GM12878 (cell line): ENCODE measurements at regions not wholly inside any gene's neighbourhood (a gene's known extent, or its start where the extent isn't known, plus 50 kb on each side); places are given as distances from the start of the nearest gene placed in this dataset.
A peak's percentile ranks its signal among the peaks of the same experiment; 100 is the strongest.

Source experiments
- ATAC-seq: fragments of 200-7000 bp; cut with Tn5 transposase; 3 replicates; pipeline ENCODE4 v1.9.1; 2020; ENCODE audit warnings: mild to moderate bottlenecking, moderate library complexity
- BruUV-seq: library from RNA; stranded (reverse); fragments of 400-500 nt; replicated peaks from 2 replicates; lab custom pipeline; 2021; lab: Mats Ljungman, UMichigan
- CTCF ChIA-PET: fragments of 300-600 bp; sonication (Branson Sonifier 250); formaldehyde crosslinking; extraction: SDS; loops from one replicate; lab custom pipeline; 2021; ENCODE audit warnings: inconsistent platforms; lab: Yijun Ruan, JAX
- POLR2A ChIA-PET: fragments of 350-600 bp; formaldehyde crosslinking; extraction: SDS; loops from one replicate; lab custom pipeline; 2021; ENCODE audit warnings: inconsistent platforms; lab: Charles Lee
- RAD21 ChIA-PET: fragments of 300-600 bp; sonication (Branson Sonifier 250); formaldehyde crosslinking; loops from one replicate; lab custom pipeline; 2023; ENCODE audit warnings: antibody characterized with exemption; ENCODE audit not compliant: unreplicated experiment; lab: Charles Lee
- SMC1A ChIA-PET: fragments of 300-600 bp; sonication (Branson Sonifier 250); formaldehyde crosslinking; loops from one replicate; lab custom pipeline; 2023; ENCODE audit not compliant: unreplicated experiment, uncharacterized antibody; lab: Charles Lee
- DNase-seq: peaks from one replicate; pipeline ENCODE4 v3.0.0-alpha.2; 2011; ENCODE audit warnings: low read depth, low spot score
- FAIRE-seq: peaks from 3 replicates; lab custom pipeline; 2011; peaks lifted over from hg19 to GRCh38; lab: Jason Lieb, UNC
- H2AFZ ChIP-seq: 2 replicates; pipeline ENCODE4 v1.6.0; 2011; ENCODE audit warnings: low read depth, low read length, control low read depth; ENCODE audit not compliant: control insufficient read depth
- H3K27ac ChIP-seq: 2 replicates; pipeline ENCODE4 v1.5.1; 2011; ENCODE audit warnings: control low read depth; ENCODE audit not compliant: control insufficient read depth, insufficient read depth
- H3K27me3 ChIP-seq, 2 experiments: replicated peaks in 1 of 2; 2 replicates each; pipeline versions ENCODE4 v1.6.0 to v1.6.1; 2011; ENCODE audit warnings: low read length in 1 of 2; ENCODE audit not compliant: control insufficient read depth in 2 of 2, insufficient read depth in 2 of 2
- H3K36me3 ChIP-seq, 2 experiments: 2 replicates each; pipeline ENCODE4 v1.5.1; 2011; ENCODE audit warnings: low read length in 1 of 2; ENCODE audit not compliant: control insufficient read depth in 2 of 2, insufficient read depth in 2 of 2
- H3K4me1 ChIP-seq: 2 replicates; pipeline ENCODE4 v1.6.1; 2011; ENCODE audit warnings: mild to moderate bottlenecking, low read length, moderate library complexity, mixed read lengths; ENCODE audit not compliant: control insufficient read depth, insufficient read depth
- H3K4me2 ChIP-seq: 2 replicates; pipeline ENCODE4 v1.6.0; 2011; ENCODE audit warnings: control low read depth; ENCODE audit not compliant: control insufficient read depth, insufficient read depth
- H3K4me3 ChIP-seq: fragments of 200-600 bp; sonication (generic); 2 replicates; pipeline ENCODE4 v1.5.1; 2016
- H3K79me2 ChIP-seq: 2 replicates; pipeline ENCODE4 v1.6.0; 2011; ENCODE audit warnings: low read length; ENCODE audit not compliant: control insufficient read depth, insufficient read depth
- H3K9ac ChIP-seq: 2 replicates; pipeline ENCODE4 v1.8.0; 2011; ENCODE audit warnings: low read length, control low read depth, mixed read lengths; ENCODE audit not compliant: control insufficient read depth, insufficient read depth
- H3K9me3 ChIP-seq: replicated peaks from 3 replicates; pipeline ENCODE4 v1.5.1; 2011; ENCODE audit warnings: mild to moderate bottlenecking, low read length; ENCODE audit not compliant: control insufficient read depth, insufficient read depth
- H4K20me1 ChIP-seq: 2 replicates; pipeline ENCODE4 v1.6.0; 2011; ENCODE audit not compliant: control insufficient read depth, insufficient read depth
- BCL3 ChIP-seq: IDR thresholded peaks from 2 replicates; pipeline ENCODE4 v1.6.1; 2011; ENCODE audit warnings: borderline replicate concordance, low read depth, mild to moderate bottlenecking, moderate library complexity, low read length; ENCODE audit not compliant: insufficient read depth, poor library complexity, severe bottlenecking
- BMI1 ChIP-seq: fragments of 450-650 bp; IDR thresholded peaks from 2 replicates; pipeline ENCODE4 v1.6.1; 2016; ENCODE audit warnings: mild to moderate bottlenecking, moderate library complexity, borderline replicate concordance
- BRCA1 ChIP-seq: IDR thresholded peaks from 2 replicates; pipeline ENCODE4 v1.6.1; 2011; ENCODE audit warnings: low read depth, low read length, improper control_type of control experiment
- CHD4 ChIP-seq: fragments of 200-600 bp; sonication (generic); IDR thresholded peaks from 2 replicates; pipeline ENCODE4 v1.6.1; 2016; ENCODE audit warnings: mild to moderate bottlenecking
- EZH2 ChIP-seq: IDR thresholded peaks from 2 replicates; pipeline ENCODE4 v1.6.1; 2012; ENCODE audit warnings: low read depth, mild to moderate bottlenecking, control low read depth, inconsistent platforms, low read length, borderline replicate concordance; ENCODE audit not compliant: control insufficient read depth
- FOXM1 ChIP-seq: IDR thresholded peaks from 2 replicates; pipeline ENCODE4 v1.6.1; 2012; ENCODE audit warnings: low read depth, mild to moderate bottlenecking, inconsistent platforms, low read length, moderate library complexity
- HDAC6 ChIP-seq: fragments of 200-600 bp; sonication (generic); IDR thresholded peaks from one replicate; pipeline ENCODE4 v1.8.0; 2017; ENCODE audit warnings: antibody characterized with exemption; ENCODE audit not compliant: unreplicated experiment
- HDGF ChIP-seq: fragments of 450-650 bp; IDR thresholded peaks from 2 replicates; pipeline ENCODE4 v1.6.1; 2016; ENCODE audit warnings: antibody characterized with exemption
- MEF2B ChIP-seq: fragments of 450-650 bp; IDR thresholded peaks from 2 replicates; pipeline ENCODE4 v1.6.1; 2018; ENCODE audit warnings: mild to moderate bottlenecking, moderate library complexity; ENCODE audit not compliant: partially characterized antibody, poor library complexity, severe bottlenecking
- PBX3 ChIP-seq: IDR thresholded peaks from 2 replicates; pipeline ENCODE4 v1.6.1; 2011; ENCODE audit warnings: mild to moderate bottlenecking, low read depth, low read length, moderate library complexity; ENCODE audit not compliant: insufficient replicate concordance
- POLR2AphosphoS5 ChIP-seq: IDR thresholded peaks from 2 replicates; pipeline ENCODE4 v1.6.1; 2011; ENCODE audit warnings: mild to moderate bottlenecking, low read length, inconsistent platforms
- RB1 ChIP-seq: fragments of 450-650 bp; formaldehyde crosslinking; IDR thresholded peaks from 2 replicates; pipeline ENCODE4 v1.6.1; 2017; ENCODE audit warnings: mild to moderate bottlenecking, borderline replicate concordance
- RUNX3 ChIP-seq: IDR thresholded peaks from 2 replicates; pipeline ENCODE4 v1.6.1; 2012; ENCODE audit warnings: low read length, inconsistent platforms
- SRF ChIP-seq, 2 experiments: IDR thresholded peaks; 2 replicates each; pipeline ENCODE4 v1.6.1; 2011; ENCODE audit warnings: low read depth in 2 of 2, low read length in 2 of 2, mild to moderate bottlenecking in 1 of 2, moderate library complexity in 1 of 2
- STAT1 ChIP-seq: fragments of 450-650 bp; conservative IDR thresholded peaks from 2 replicates; pipeline ENCODE4 v1.6.1; 2014; ENCODE audit warnings: antibody characterized with exemption, mild to moderate bottlenecking
- ZNF207 ChIP-seq: fragments of 450-650 bp; IDR thresholded peaks from 2 replicates; pipeline ENCODE4 v1.6.1; 2014; ENCODE audit warnings: antibody characterized with exemption, mild to moderate bottlenecking, borderline replicate concordance
- ZNF217 ChIP-seq: fragments of 450-650 bp; IDR thresholded peaks from 2 replicates; pipeline ENCODE4 v1.6.1; 2017; ENCODE audit warnings: antibody characterized with exemption, mild to moderate bottlenecking
- WGBS: methylation state at CpG from one replicate; pipeline ENCODE4 v1.1.6; 2016; ENCODE audit warnings: low lambda C conversion rate; ENCODE audit not compliant: insufficient replicate concordance, insufficient coverage; ENCODE audit errors: missing lambda C conversion rate; 5-methylcytosine and 5-hydroxymethylcytosine counted together
- in situ Hi-C: fragments of 300-500 bp; cut with MboI; formaldehyde crosslinking; loops from 9 replicates; pipeline ENCODE4 v1.14.3; 2018; ENCODE audit warnings: mixed read lengths
- intact Hi-C: fragments of 100-400 bp; cut with micrococcal nuclease; formaldehyde crosslinking; loops from one replicate; pipeline ENCODE4 v1.14.2; 2022; ENCODE audit not compliant: unreplicated experiment
- TF ChIP-seq, protein P1 (sequence below): fragments of 450-650 bp; IDR thresholded peaks from 2 replicates; pipeline ENCODE4 v1.6.1; 2017; ENCODE audit warnings: mild to moderate bottlenecking, moderate library complexity

DNA sequence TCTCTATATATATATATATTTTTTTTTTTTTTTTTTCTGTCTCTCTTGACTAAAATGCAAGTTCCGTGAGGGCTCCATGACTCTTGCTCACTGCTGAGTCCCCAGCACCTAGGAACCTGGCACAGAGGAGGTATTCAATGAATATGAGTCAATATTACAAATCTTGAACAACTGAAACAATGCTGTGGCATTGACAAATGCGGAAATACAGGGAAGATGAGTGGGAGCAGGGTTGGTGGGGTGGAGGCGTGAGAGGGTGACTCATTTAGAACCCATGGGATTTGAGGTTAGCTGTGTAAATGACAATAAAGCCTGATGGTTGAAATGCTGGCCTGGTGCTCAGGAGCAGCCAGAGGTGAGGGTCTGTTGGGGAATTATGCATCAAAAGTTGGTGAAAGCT is 121.7 kb upstream of the FUT8 start:
- ATAC-seq (peak; percentile 11), FAIRE-seq (peak; percentile 44), DNase-seq (no peak)
- H3K9me3 ChIP-seq, result no peaks in the 10 kb centered on the region; the same call in 2 of the 3 replicates
- no peak overlapping the region for H3K9ac ChIP-seq
- intact Hi-C loops (no loop called here), in situ Hi-C loops (no loop called here)
- BruUV-seq, result no TSS peak
- no peak overlapping the region for H2AFZ ChIP-seq
- peaks cover 28% of the 10 kb centered on the region for H3K79me2 ChIP-seq
- no peaks in the 10 kb centered on the region for H4K20me1 ChIP-seq
- RAD21 ChIA-PET, result interaction anchor here (6.8 to 8.4 kb wide), 2 partner anchors 12 to 28 kb away, joined by 74 to 146 read pairs; no protein-coding TSS in a partner anchor
- 0 out of 2 replicates have a peak overlapping the region, but pooled peaks have one; percentile 17 for H3K4me3 ChIP-seq
- H3K27me3 ChIP-seq, result no peaks in the 10 kb centered on the region
- 45% methylated on average over 3 of the region's 3 CpGs for WGBS
- H3K4me1 ChIP-seq, result peaks cover 53% of the 10 kb centered on the region
- H3K27ac ChIP-seq, result peak overlapping the region; percentile 47
- H3K4me2 ChIP-seq, result peak overlapping the region; percentile 6
- peaks cover 0 to 4% of the 10 kb centered on the region in 2 experiments; a peak in 1 of 4 replicates for H3K36me3 ChIP-seq
- CTCF ChIA-PET, result interaction anchor here (6.6 to 12.7 kb wide), 2 partner anchors 28 to 125 kb away, joined by 67 to 199 read pairs; partner anchors contain the start of gene FUT8
- SMC1A ChIA-PET, result interaction anchor here (1.1 to 12.7 kb wide), 4 partner anchors 9 to 121 kb away, joined by 3 to 203 read pairs (median 35); no protein-coding TSS in a partner anchor
- POLR2A ChIA-PET, result interaction anchor here (1.0 to 1.4 kb wide), 4 partner anchors 9 to 61 kb away, joined by 3 read pairs; no protein-coding TSS in a partner anchor
- TF ChIP-seq POLR2AphosphoS5 (no peak), ZNF217 (no peak), HDGF (no peak), PBX3 (no peak), MEF2B (peak; percentile 85), BMI1 (no peak), BRCA1 (no peak), CHD4 (no peak), BCL3 (peak; percentile 84), FOXM1 (peak; percentile 68; the same call in 1 of the 2 replicates), ZNF207 (no peak), SRF (IDR thresholded peaks at IDR 0.05; ENCODE audit: low read depth in 2 of 2, low read length in 2 of 2) (no peak), RUNX3 (peak; percentile 95), HDAC6 (no peak), EZH2 (no peak), RB1 (no peak), STAT1 (no peak)
- TF ChIP-seq, protein P1, sequence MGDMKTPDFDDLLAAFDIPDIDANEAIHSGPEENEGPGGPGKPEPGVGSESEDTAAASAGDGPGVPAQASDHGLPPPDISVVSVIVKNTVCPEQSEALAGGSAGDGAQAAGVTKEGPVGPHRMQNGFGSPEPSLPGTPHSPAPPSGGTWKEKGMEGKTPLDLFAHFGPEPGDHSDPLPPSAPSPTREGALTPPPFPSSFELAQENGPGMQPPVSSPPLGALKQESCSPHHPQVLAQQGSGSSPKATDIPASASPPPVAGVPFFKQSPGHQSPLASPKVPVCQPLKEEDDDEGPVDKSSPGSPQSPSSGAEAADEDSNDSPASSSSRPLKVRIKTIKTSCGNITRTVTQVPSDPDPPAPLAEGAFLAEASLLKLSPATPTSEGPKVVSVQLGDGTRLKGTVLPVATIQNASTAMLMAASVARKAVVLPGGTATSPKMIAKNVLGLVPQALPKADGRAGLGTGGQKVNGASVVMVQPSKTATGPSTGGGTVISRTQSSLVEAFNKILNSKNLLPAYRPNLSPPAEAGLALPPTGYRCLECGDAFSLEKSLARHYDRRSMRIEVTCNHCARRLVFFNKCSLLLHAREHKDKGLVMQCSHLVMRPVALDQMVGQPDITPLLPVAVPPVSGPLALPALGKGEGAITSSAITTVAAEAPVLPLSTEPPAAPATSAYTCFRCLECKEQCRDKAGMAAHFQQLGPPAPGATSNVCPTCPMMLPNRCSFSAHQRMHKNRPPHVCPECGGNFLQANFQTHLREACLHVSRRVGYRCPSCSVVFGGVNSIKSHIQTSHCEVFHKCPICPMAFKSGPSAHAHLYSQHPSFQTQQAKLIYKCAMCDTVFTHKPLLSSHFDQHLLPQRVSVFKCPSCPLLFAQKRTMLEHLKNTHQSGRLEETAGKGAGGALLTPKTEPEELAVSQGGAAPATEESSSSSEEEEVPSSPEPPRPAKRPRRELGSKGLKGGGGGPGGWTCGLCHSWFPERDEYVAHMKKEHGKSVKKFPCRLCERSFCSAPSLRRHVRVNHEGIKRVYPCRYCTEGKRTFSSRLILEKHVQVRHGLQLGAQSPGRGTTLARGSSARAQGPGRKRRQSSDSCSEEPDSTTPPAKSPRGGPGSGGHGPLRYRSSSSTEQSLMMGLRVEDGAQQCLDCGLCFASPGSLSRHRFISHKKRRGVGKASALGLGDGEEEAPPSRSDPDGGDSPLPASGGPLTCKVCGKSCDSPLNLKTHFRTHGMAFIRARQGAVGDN, result no peak
